ENCODE measurements at regions not wholly inside any gene's neighbourhood (a gene's known extent, or its start where the extent isn't known, plus 50 kb on each side); places are given as distances from the start of the nearest gene placed in this dataset.

GRCh38 chr22:49391436-49391835 lies 436.2 kb downstream of the BRD1 start:
- Histone ChIP-seq H3K36me3 (ENCODE audit: control insufficient read depth, insufficient read depth, low read length) (no peaks in the 10 kb centered on the region), H3K4me2 (ENCODE audit: low read depth, low read length) (no peak overlapping the region), H3K23ac (ENCODE audit: low read depth, low read length) (no peak overlapping the region), H2AK5ac (ENCODE audit: low read depth, low read length) (no peak overlapping the region), H3K56ac (ENCODE audit: extremely low read depth, insufficient read depth, low read length) (no peak overlapping the region), H3K18ac (ENCODE audit: low read depth, low read length) (no peak overlapping the region), H2BK120ac (ENCODE audit: low read depth, low read length) (no peak overlapping the region), H3K79me1 (ENCODE audit: low read depth in 1 of 2, low read length in 2 of 2) (no peaks in the 10 kb centered on the region), H4K20me1 (ENCODE audit: insufficient read depth, low read length) (no peaks in the 10 kb centered on the region), H3K14ac (replicated peaks; ENCODE audit: low read depth, low read length) (no peak overlapping the region), H2AK9ac (replicated peaks; ENCODE audit: low read depth, low read length, poor library complexity) (no peak overlapping the region), H3K9me1 (ENCODE audit: insufficient read depth, low read length) (no peaks in the 10 kb centered on the region), H4K91ac (ENCODE audit: insufficient read depth, low read depth, low read length) (no peak overlapping the region), H2BK15ac (ENCODE audit: low read depth, low read length) (no peak overlapping the region), H3K9me3 (ENCODE audit: control insufficient read depth, insufficient read depth, low read length) (peaks cover 42% of the 10 kb centered on the region), H3K27ac (ENCODE audit: insufficient read depth, low read length) (no peak overlapping the region), H2BK20ac (ENCODE audit: low read depth, low read length) (no peak overlapping the region), H4K5ac (ENCODE audit: low read depth, low read length) (no peak overlapping the region), H3K4ac (ENCODE audit: low read depth, low read length) (no peak overlapping the region), H2AFZ (replicated peaks; ENCODE audit: low read length, poor library complexity) (no peak overlapping the region), H3K4me1 (ENCODE audit: control insufficient read depth, insufficient read depth, low read length) (no peaks in the 10 kb centered on the region), H2BK5ac (ENCODE audit: low read depth, low read length, poor library complexity, severe bottlenecking) (no peak overlapping the region), H3K9ac (ENCODE audit: low read depth, low read length) (no peak overlapping the region), H3K27me3 (ENCODE audit: control insufficient read depth, insufficient read depth, low read length) (no peaks in the 10 kb centered on the region), H3K4me3 (ENCODE audit: insufficient read depth, low read depth, low read length) (no peak overlapping the region), H4K8ac (ENCODE audit: low read depth in 2 of 2, low read length in 2 of 2) (no peak overlapping the region)
- in situ Hi-C loops (cut with MboI; ENCODE audit: low sequenced_read_pairs) (no loop called here), intact Hi-C loops (cut with micrococcal nuclease) (no loop called here), dilution Hi-C loops (cut with HindIII; ENCODE audit: low sequenced_read_pairs, unreplicated experiment) (no loop called here)
- WGBS, 2 experiments (ENCODE audit: extremely low coverage in 2 of 2, insufficient read length in 1 of 2), result 53% methylated on average over 9 of the region's 18 CpGs; no CpG with 5 or more reads in 1 of the 2 experiments
- DNase-seq (no peak), ATAC-seq (ENCODE audit: low read depth) (no peak)
- ChIA-PET CTCF (no interaction called here), POLR2A (ENCODE audit: unreplicated experiment) (no interaction called here)
- no TSS peak for BruUV-seq (replicated peaks)
- TF ChIP-seq MAFK (IDR thresholded peaks at IDR 0.05; ENCODE audit: low read depth, low read length), result no peak
- TF ChIP-seq RAD21 (IDR thresholded peaks at IDR 0.05; ENCODE audit: low read length), result no peak
- no peak for TF ChIP-seq POLR2A (IDR thresholded peaks at IDR 0.05; ENCODE audit: low read depth, low read length)
- no peak for TF ChIP-seq MXI1 (IDR thresholded peaks at IDR 0.05; ENCODE audit: borderline replicate concordance, low read depth, low read length)
- TF ChIP-seq SMC3 (IDR thresholded peaks at IDR 0.05; ENCODE audit: low read depth, low read length), result no peak
- TF ChIP-seq CEBPB (IDR thresholded peaks at IDR 0.05; ENCODE audit: low read depth, low read length), result no peak
- TF ChIP-seq, protein P1, sequence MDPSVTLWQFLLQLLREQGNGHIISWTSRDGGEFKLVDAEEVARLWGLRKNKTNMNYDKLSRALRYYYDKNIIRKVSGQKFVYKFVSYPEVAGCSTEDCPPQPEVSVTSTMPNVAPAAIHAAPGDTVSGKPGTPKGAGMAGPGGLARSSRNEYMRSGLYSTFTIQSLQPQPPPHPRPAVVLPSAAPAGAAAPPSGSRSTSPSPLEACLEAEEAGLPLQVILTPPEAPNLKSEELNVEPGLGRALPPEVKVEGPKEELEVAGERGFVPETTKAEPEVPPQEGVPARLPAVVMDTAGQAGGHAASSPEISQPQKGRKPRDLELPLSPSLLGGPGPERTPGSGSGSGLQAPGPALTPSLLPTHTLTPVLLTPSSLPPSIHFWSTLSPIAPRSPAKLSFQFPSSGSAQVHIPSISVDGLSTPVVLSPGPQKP (IDR thresholded peaks at IDR 0.05; ENCODE audit: borderline replicate concordance, low read depth, low read length), result no peak
- TF ChIP-seq FOS (IDR thresholded peaks at IDR 0.05; ENCODE audit: low read depth, low read length), result no peak
- TF ChIP-seq MAZ (IDR thresholded peaks at IDR 0.05; ENCODE audit: borderline replicate concordance, low read depth, low read length), result no peak
- no peak for TF ChIP-seq RCOR1 (IDR thresholded peaks at IDR 0.05; ENCODE audit: insufficient replicate concordance, low read length)
- TF ChIP-seq CHD1 (IDR thresholded peaks at IDR 0.05; ENCODE audit: low read depth, low read length), result no peak
- TF ChIP-seq NFE2L2 (IDR thresholded peaks at IDR 0.05; ENCODE audit: low read depth, low read length), result no peak
- TF ChIP-seq USF2 (IDR thresholded peaks at IDR 0.05; ENCODE audit: low read depth, low read length), result no peak

Data from IMR-90 (cell line).